ACHN (cell line): ENCODE measurements at regions not wholly inside any gene's neighbourhood (a gene's known extent, or its start where the extent isn't known, plus 50 kb on each side); places are given as distances from the start of the nearest gene placed in this dataset.
"Not testable (repeated sequence)": the region's sequence is repeated elsewhere in the genome, so short reads cannot be mapped to it uniquely, and the experiment has no call there.

Experiments
- DNase-seq: peaks from one replicate; pipeline ENCODE4 v3.0.0-alpha.2; 2015
- in situ Hi-C: cut with HindIII; loops from 2 replicates; pipeline ENCODE4 v1.10.0; 2017; ENCODE audit warnings: low sequenced_read_pairs, low pct_ligation_motif_present, low pct_unique_long_range_greater_than_20kb

DNA sequence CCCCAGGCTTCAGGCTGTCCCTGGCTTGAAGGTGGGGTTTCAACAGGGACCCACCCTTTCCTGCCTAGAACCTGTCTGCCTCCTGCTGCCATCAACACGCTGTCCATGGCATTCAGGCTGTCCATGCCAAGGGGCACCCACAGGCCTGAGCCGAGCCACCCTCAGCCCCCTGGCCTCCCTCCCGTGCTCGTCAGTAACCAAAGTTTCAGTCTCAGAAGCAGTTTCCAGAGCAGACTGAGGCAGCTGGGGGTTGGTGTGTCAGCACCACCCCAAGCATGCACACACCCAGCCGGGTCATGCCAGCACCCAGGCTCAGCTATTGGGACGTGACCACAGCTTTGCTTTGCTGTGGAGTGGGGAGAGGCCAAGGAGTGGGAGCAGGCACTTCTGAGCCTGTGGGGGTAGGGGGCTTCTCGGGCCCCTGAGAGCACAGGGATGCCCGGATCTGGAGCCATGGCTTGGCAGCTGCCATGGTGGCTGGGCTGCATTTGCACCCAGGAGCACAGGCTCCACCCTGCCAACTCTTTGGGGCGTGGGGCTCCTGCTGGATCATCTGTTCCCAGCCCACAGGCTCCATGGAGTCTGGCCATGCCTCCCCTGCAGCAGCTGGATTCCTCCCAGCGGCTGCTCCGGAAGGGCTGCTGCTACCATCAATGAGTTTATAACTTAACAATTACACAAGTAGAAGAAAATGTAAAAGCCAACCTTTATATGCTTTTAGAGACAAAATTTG, 314.5 kb upstream of the SEMA3C start:
- DNase-seq: no peak
- in situ Hi-C loops: no loop called here

DNA sequence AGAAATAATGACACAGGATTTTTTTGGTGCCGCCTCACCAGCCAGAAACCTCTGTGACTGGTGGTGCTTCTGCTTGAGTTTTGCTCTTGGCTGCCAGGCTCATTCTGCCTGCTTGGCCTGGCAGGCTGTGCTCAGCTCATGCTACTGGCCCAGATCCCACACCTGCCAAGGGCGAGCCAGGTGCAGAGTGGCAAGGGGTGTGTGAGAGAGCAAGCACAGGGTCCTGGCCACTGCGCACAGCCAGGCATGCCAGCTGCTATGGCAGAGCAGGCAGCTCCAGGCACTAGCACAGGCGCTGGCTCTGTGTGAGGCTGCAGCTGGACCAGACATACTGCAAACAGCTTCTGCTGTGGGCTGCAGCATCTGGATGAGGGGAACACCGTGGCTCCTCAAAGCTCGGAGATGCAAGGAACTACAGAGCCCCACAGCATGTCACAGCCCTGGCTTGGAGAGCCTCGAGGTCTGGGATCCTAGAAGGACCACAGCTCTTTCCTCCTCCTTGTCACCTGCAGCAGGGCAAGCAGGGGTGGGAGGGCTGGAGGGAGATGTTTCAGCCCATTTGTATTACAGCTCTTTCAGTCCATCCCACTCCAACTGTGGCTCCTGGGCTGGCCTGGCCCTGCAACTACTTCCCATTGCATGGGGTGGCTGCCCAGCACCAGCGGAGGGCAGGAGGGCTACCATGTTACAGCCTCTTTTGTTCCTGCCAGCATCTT, 313.4 kb upstream of the SEMA3C start:
- in situ Hi-C loops: no loop called here
- no peak for DNase-seq

DNA sequence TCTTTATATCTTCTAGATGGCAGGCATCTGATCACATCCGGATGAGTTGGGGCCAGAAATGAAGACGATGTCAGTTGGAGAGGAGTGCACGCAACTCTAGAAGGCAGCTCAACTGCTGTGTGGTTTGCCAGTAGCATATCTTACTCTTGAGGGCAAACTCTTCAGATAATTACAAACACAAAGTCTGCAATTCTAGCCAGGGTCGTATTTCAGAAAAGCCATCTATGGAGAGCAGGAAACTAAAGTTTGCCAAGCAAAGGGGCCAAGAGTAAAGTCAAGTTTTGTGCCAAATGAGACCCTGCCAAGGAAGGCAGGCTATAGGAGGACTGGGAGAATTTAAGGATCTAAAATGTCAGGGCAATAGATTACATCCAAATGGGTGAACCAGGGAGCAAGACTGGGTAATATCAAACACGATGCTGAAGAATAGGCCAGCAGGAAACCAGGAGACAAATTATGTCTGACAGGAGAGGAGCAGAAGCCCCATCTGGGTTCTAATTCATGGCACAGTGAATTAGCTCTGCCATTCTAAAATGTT, 312.5 kb upstream of the SEMA3C start:
- in situ Hi-C loops: no loop called here

DNA sequence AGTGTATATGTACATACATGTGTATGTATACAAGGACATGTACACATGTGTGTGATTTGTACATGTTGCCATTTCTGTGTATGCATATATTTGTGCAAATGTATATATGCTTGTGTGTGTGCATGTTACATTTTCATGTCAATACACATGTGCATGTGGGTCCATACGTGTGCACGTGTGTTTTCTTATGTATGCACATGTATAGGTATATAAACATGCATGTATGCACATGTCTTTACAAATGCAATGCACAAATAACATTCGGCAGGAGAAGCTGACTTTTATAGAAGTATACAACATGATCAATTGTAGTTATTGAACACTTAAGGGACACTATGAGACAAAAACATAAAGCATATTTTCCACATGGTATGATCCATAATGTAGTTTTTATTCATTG, 307.4 kb upstream of the SEMA3C start:
- DNase-seq: no peak
- in situ Hi-C loops: no loop called here

More for the DNA sequence above, 312.5 kb upstream of the SEMA3C start:
- no peak for DNase-seq

DNA sequence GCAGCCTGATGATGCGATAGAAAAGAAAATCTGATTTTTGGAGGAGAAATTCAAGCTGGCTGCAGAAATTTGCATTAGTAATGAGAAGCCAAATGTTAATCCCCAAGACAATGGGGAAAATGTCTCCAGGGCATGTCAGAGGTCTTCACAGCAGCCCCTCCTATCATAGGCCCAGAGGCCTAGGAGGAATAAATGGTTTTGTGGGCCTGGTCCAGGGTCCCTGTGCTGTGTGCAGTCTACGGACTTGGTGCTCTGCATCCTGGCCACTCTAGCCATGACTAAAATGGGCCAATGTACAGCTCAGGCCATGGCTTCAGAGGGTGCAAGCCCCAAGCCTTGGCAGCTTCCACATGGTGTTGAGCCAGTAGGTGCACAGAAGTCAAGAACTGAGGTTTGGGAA, 303.8 kb upstream of the SEMA3C start:
- in situ Hi-C loops, DNase-seq: not testable (repeated sequence)

DNA sequence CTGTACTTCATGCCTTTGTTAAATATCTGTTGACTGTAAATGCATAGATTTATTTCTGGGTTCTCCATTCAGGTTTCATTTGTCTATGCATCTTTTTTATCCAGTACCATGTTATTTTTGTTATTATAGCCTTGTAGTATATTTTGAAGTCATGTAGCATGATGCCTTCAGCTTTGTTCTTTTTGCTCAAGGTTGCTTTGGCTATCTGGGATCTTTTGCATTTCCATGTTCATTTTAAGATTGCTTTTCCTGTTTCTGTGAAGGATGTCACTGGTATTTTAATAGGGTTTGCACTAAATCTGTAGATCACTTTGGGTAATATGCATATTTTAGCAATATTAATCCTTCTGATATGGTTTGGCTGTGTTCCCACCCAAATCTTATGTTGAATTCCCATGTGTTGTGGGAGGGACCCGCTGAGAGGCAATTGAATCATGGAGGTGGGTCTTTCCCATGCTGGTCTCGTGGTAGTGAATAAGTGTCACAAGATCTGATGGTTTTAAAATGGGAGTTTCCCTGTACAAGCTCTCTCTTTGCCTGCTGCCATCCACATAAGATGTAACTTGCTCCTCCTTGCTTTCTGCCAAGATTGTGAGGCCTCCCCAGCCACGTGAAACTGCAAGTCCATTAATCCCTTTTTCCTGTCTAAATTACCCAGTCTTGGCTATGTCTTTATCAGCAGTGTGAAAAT, 302.8 kb upstream of the SEMA3C start:
- no peak for DNase-seq
- in situ Hi-C loops: no loop called here

DNA sequence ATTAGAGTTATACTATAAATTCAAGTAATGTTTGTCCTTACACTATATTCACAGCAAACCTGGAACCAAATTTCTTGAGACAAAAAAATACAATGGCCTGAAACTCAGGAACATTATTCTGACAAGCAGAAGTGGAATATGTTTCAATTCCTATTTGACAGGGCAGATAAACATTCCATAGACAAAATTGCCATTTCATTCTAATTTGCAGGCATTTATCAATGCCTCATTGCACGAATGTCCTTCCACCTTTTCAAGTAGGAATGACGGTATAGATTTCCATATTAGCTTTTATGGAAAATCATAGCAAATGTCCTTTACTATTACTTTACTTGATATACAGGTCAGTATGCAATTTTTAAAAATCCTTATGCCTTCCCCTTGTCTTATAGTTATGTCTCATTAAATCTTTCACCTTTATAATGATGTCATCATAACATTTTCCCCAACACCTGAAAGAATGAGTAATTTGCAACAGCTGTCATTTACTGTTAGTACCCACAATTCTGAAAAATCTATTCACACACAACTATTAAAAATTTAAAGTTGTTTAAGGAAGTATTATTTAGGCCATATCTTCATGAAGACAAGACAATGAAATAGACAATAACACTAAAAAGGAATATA, 299.7 kb upstream of the SEMA3C start:
- in situ Hi-C loops: no loop called here
- DNase-seq: no peak

DNA sequence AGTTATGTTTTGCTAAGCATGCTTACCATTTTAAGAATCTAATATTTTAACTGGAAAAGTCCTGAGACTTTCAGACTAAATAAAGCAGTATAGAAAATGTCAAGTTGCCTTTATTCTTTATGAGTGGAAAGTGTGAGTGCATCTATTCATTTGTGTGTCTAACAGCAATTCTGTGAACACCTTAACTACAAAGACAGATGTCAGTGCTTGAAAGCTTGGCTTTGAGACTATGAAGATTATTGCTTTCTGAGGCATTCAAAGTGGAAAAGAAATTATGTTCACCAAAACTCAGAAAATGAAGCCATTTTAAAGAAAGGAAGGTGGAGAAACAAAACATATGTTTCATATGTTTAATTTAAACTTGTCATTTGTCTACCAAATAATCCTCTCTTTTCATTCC, 294.5 kb upstream of the SEMA3C start:
- in situ Hi-C loops: no loop called here

DNA sequence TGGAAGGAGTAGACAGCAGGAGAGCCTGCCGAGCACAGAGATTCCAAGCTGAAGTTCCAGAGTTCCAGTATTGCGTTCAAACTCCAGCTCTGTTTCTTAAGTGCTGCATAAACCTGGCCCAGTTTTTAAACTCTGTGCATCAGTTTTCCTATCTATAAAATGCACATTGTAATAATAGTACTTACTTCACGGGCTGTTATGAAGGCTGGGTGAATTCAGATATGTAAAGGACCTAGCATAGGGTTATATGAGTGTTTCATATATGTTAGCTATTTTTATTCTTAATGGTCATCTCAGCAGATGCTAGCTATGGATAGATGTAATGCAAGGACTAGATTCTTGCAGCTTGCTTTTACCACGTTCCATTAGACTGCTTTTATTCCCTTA, 293.1 kb upstream of the SEMA3C start:
- in situ Hi-C loops: no loop called here
- no peak for DNase-seq

More for the DNA sequence above, 294.5 kb upstream of the SEMA3C start:
- no peak for DNase-seq

DNA sequence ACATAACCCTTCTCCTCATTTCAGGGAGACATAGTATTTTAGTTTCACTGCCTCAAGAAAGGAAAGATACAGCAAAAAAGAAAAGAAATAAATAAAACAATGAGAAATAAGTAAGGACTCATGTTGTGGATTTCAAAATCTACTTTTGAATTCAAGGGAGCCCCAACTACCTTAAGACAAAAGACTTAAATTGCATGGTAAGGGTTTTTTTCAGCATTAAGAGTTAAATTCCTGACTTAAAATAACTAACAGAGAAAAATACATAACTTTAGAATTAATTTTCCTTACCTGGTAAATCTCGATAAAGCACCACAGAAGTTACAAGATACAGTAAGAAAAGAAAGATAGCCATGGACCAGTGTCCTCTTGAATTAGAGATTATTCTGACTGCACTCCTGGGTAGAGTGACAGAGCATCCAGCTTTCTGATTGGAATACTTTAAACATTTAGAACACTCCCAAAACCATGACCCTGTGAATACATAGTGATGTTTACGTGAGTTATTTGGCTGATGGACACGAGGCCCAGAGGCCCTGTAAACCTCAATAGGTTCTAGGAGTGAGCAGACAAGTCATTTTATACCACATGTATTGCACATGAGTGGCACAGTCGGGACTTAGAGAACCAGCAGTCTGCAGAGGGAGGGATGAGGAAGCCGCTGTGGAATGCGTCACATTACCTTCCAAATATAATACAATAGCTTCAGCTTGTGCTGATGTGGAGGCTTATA, 292.5 kb upstream of the SEMA3C start:
- no peak for DNase-seq
- in situ Hi-C loops: no loop called here

DNA sequence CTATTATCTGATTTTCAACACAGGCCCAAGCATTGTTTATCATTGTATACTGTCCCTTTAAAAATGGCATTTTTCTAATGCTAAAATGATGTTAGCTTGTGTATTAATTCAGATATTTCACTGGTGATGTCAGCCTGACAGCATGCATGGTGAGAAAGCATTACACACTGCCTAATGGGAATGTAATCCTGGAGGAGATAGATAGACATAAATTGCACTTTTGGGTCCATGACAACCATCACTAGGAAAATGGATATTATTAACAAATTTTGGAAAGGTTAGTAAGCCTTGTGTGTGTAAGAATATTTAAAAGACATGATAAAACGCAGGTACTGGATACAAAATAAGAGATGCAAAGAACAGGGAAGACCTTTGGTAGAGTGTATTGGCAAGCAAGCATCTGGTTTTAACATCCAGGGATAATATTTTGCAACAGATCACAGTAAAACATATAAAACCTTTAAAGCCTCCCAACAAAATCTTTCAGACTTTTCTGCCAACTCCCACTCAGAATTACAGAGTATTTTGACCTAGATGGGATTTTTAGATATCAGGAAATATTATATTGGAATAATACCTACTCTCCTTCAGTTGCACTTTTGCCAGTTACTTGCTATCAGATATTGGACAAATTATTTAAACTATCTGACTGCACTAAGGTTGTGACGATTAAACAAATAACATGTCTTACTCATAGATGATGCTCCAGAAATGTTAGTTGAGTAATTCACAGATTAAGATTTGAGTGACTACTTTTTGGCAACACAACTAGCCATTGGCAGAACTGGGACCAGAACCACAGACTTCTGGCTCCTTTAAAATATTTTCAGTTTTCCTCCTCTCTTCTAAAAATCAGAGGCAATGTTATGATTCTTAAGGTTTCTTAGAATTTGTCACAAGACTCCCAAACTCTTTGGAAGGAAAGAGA, 291.6 kb upstream of the SEMA3C start:
- no peak for DNase-seq
- in situ Hi-C loops: no loop called here

DNA sequence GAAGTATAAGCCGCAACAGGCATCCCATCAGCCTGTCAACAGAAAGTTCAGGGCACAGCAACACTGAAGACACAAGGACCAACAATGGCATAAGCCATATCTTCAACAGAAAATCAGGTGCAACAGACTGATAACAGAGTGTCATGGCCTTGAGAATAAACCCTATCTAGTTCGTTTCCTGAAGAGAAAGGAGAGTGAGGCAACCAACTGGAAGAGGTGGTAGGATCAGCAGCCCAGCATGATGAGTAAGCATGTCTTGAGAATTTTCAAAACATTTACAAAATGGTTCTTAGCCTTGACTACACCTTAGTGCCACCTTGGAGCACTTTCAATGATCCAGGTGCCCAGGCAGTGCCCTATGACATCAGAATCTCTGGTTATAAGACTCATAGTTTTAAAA, 290.2 kb upstream of the SEMA3C start:
- in situ Hi-C loops: no loop called here

DNA sequence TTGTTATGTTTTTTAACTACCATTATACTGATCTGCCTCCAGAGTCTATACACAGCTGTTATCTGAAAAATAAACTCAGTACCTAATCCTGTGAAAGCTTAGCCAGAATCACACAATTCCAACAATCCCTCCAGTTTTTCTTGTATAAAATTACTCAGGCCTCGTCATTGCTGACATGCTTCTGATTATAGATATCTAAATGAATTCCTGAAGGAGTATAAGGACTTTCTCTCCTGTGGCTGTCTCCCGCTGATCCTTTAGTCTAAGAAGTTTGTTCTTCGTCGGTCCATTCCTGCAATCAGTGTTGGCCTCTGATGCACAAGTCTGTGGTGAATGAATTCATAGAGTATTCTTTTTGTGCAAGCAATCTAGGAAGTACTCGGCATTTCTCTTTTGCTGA, 288.9 kb upstream of the SEMA3C start:
- in situ Hi-C loops: no loop called here
- DNase-seq: no peak

More for the DNA sequence above, 290.2 kb upstream of the SEMA3C start:
- no peak for DNase-seq

DNA sequence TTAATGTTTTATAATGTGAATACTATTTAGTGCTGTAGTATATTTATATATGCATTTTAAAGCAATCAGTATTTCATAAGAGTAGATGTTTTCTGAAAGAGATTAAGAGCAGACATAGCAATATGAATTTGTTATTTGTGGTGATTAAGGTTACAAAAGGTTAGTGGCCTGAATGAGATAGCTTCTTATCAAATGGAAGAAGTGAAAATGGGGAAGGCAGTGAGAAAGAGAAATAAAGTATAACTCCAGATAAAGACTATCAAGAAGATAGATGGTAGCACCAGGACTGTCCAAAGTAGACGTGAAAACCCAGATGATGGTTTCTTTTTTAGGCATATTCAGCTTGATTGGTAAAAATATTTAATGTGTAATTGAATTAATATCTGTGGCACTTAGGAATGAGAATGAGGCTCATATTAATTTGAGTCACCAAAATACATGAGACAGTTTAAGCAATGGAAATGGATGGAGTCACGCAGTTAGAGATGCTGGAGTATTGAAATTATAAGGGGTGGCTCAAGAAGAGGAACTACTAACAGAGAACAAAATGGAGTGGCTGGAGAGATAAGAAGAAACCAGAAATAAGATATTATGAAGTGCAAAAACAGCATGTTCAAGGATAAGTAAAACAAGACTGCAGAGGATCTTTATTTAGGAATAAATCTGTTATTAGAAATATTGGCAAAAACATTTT, 288.0 kb upstream of the SEMA3C start:
- in situ Hi-C loops: no loop called here
- no peak for DNase-seq

DNA sequence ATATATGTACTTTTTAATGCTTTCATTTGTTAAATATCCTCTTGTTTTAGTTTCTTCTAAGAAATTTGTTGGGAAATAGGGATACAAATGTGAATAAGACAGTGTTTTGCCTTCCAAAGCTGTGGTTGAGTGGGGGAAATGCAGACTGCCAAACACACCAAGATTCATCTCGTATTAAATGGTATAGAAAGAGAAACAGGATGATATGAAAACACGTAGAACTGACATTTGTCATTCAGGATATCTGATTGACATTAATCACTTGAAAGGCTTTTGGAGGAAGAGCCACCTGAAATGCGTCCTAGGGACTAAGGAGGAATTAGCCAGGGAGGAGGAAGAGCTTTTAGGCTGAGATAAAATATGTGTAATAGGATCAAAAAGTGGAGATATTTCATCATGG, 287.4 kb upstream of the SEMA3C start:
- in situ Hi-C loops: no loop called here
- DNase-seq: no peak

DNA sequence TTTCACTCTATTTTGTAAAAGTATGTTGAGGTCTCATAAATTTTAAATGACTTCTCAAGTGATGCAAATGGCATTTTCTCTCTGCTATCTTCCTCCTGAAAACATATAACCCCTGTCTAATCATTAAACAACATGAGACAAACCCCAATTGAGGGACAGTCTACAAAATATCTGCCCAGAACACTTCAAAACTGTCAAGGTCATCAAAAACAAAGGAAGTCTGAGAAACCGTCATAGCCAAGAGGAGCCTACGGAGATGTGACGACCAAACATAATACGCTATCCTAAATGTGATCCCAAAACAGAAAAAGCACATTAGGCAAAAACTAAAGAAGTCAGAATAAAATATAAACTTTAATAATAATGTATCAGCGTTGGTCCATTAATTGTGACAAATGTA, 282.3 kb upstream of the SEMA3C start:
- no peak for DNase-seq
- in situ Hi-C loops: no loop called here

DNA sequence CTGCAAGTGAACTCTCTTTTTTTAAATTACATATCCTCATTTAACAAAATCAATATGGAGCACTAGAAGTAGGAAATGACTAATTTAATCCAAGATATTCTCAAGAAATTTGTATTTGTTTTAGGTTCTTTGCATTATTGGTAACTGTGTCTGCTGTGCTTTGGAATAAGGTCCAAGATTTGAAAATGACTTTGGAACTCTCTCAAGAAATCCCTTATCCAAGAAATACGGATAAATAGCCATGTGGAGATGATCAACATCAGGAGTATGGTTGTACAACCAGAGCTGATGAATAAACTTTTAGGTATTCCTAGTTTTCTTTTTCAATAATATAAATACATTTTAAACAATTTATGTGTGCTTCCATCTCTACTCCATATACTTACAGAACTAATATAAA, 279.9 kb upstream of the SEMA3C start:
- in situ Hi-C loops: no loop called here
- DNase-seq: no peak
